Mesothelial cell of epicardium (in vitro differentiated cells): ENCODE measurements at regions not wholly inside any gene's neighbourhood (a gene's known extent, or its start where the extent isn't known, plus 50 kb on each side); places are given as distances from the start of the nearest gene placed in this dataset.

Source experiments
- DNase-seq, 2 experiments: peaks; one replicate each; pipeline ENCODE4 v3.0.0; 2021; ENCODE audit warnings: low spot score in 2 of 2; ENCODE audit not compliant: unreplicated experiment in 2 of 2
- H3K27ac Mint-ChIP-seq: 2 replicates; pipeline ENCODE4 v1.8.0; 2021; ENCODE audit warnings: mixed read lengths
- H3K27me3 Mint-ChIP-seq: 2 replicates; pipeline ENCODE4 v1.8.0; 2021; ENCODE audit warnings: low read depth, mixed read lengths
- H3K36me3 Mint-ChIP-seq: 2 replicates; pipeline ENCODE4 v1.8.0; 2021; ENCODE audit warnings: mixed read lengths
- H3K4me1 Mint-ChIP-seq: 2 replicates; pipeline ENCODE4 v1.8.0; 2021; ENCODE audit warnings: mixed read lengths
- H3K4me3 Mint-ChIP-seq: 2 replicates; pipeline ENCODE4 v1.8.0; 2021; ENCODE audit warnings: mild to moderate bottlenecking, moderate library complexity, mixed read lengths
- H3K9me3 Mint-ChIP-seq: 2 replicates; pipeline ENCODE4 v1.8.0; 2021; ENCODE audit warnings: mixed read lengths
- CTCF ChIP-seq: fragments of 200-600 bp; sonication (generic); IDR thresholded peaks from one replicate; pipeline ENCODE4 v1.5.0; 2021; ENCODE audit warnings: antibody characterized with exemption; ENCODE audit not compliant: unreplicated experiment

DNA sequence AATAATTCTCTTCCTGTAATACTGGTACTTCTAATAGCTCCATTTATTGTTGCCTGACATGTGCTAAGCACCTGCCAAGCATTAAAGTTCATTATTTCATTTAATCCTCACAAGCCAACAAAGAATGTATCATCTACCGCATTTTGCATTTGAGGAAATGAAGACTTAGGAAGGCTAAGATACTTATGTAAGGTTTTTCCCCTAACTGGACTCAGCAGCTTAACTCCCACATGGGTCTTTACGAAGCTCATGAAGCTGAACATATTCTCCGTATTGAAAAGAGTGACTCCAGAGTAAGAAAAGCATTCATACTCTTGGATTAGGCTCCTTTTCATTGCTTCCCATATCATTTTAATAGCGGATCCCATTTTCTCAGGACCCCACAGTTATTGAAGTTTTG lies 155.7 kb upstream of the TMEM72 start:
- no peaks in the 10 kb centered on the region for H3K36me3 Mint-ChIP-seq
- no peak overlapping the region for H3K4me3 Mint-ChIP-seq
- H3K27me3 Mint-ChIP-seq = no peaks in the 10 kb centered on the region
- TF ChIP-seq CTCF = no peak
- H3K4me1 Mint-ChIP-seq = peaks cover 37% of the 10 kb centered on the region
- H3K9me3 Mint-ChIP-seq = no peaks in the 10 kb centered on the region
- no peak for DNase-seq
- no peak overlapping the region for H3K27ac Mint-ChIP-seq

- Mint-ChIP-seq H3K27ac (no peak overlapping the region), H3K4me3 (no peak overlapping the region), H3K9me3 (no peaks in the 10 kb centered on the region), H3K27me3 (no peaks in the 10 kb centered on the region), H3K36me3 (no peaks in the 10 kb centered on the region), H3K4me1 (peaks cover 38% of the 10 kb centered on the region)
- no peak for TF ChIP-seq CTCF
- no peak for DNase-seq
Measured at GRCh38 chr10:44756216-44756615, 154.9 kb upstream of the TMEM72 start.

- no peaks in the 10 kb centered on the region for H3K27me3 Mint-ChIP-seq
- H3K9me3 Mint-ChIP-seq = no peaks in the 10 kb centered on the region
- H3K27ac Mint-ChIP-seq = no peak overlapping the region
- no peak for TF ChIP-seq CTCF
- peaks cover 34% of the 10 kb centered on the region for H3K4me1 Mint-ChIP-seq
- H3K36me3 Mint-ChIP-seq = no peaks in the 10 kb centered on the region
- H3K4me3 Mint-ChIP-seq = no peak overlapping the region
- no peak for DNase-seq
Measured at GRCh38 chr10:44757551-44758205, 153.5 kb upstream of the TMEM72 start.

GRCh38 chr10:44759122-44759521 lies 152.0 kb upstream of the TMEM72 start:
- Mint-ChIP-seq H3K9me3 (no peaks in the 10 kb centered on the region), H3K27ac (no peak overlapping the region), H3K36me3 (no peaks in the 10 kb centered on the region), H3K27me3 (no peaks in the 10 kb centered on the region), H3K4me3 (no peak overlapping the region), H3K4me1 (peaks cover 22% of the 10 kb centered on the region)
- no peak for TF ChIP-seq CTCF
- no peak for DNase-seq

- TF ChIP-seq CTCF = no peak
- no peaks in the 10 kb centered on the region for H3K36me3 Mint-ChIP-seq
- H3K27ac Mint-ChIP-seq = no peak overlapping the region
Measured at GRCh38 chr10:44760513-44760912, 150.6 kb upstream of the TMEM72 start.

GRCh38 chr10:44761076-44761475 lies 150.1 kb upstream of the TMEM72 start:
- H3K4me1 Mint-ChIP-seq = peaks cover 20% of the 10 kb centered on the region
- H3K4me3 Mint-ChIP-seq = no peak overlapping the region
- no peaks in the 10 kb centered on the region for H3K36me3 Mint-ChIP-seq
- no peak for DNase-seq
- H3K27me3 Mint-ChIP-seq = peaks cover 9% of the 10 kb centered on the region
- no peaks in the 10 kb centered on the region for H3K9me3 Mint-ChIP-seq
- H3K27ac Mint-ChIP-seq = no peak overlapping the region
- no peak for TF ChIP-seq CTCF

More at GRCh38 chr10:44760513-44760912, 150.6 kb upstream of the TMEM72 start:
- H3K27me3 Mint-ChIP-seq = peaks cover 6% of the 10 kb centered on the region
- H3K4me3 Mint-ChIP-seq = no peak overlapping the region
- no peaks in the 10 kb centered on the region for H3K9me3 Mint-ChIP-seq
- H3K4me1 Mint-ChIP-seq = peaks cover 22% of the 10 kb centered on the region
- DNase-seq = no peak
